Osteocyte (in vitro differentiated cells): ENCODE measurements at regions not wholly inside any gene's neighbourhood (a gene's known extent, or its start where the extent isn't known, plus 50 kb on each side); places are given as distances from the start of the nearest gene placed in this dataset.

Experiments
- DNase-seq: peaks from one replicate; pipeline ENCODE4 v3.0.0; 2021; ENCODE audit warnings: mixed read lengths; ENCODE audit not compliant: unreplicated experiment; ENCODE audit errors: extremely low spot score
- H3K27ac Mint-ChIP-seq: one replicate; pipeline ENCODE4 v1.8.0; 2021; ENCODE audit warnings: mild to moderate bottlenecking, mixed read lengths; ENCODE audit not compliant: unreplicated experiment
- H3K27me3 Mint-ChIP-seq: one replicate; pipeline ENCODE4 v1.8.0; 2021; ENCODE audit warnings: mixed read lengths; ENCODE audit not compliant: unreplicated experiment
- H3K36me3 Mint-ChIP-seq: one replicate; pipeline ENCODE4 v1.8.0; 2021; ENCODE audit warnings: mixed read lengths; ENCODE audit not compliant: unreplicated experiment
- H3K4me1 Mint-ChIP-seq: one replicate; pipeline ENCODE4 v1.8.0; 2021; ENCODE audit warnings: mixed read lengths; ENCODE audit not compliant: unreplicated experiment
- H3K4me3 Mint-ChIP-seq: one replicate; pipeline ENCODE4 v1.8.0; 2021; ENCODE audit warnings: mild to moderate bottlenecking, moderate library complexity, mixed read lengths; ENCODE audit not compliant: unreplicated experiment
- H3K9me3 Mint-ChIP-seq: one replicate; pipeline ENCODE4 v1.8.0; 2021; ENCODE audit warnings: mixed read lengths; ENCODE audit not compliant: unreplicated experiment
- TF ChIP-seq, protein P1 (sequence below): fragments of 200-600 bp; sonication (generic); IDR thresholded peaks from 2 replicates; pipeline ENCODE4 v1.5.0; 2021; ENCODE audit warnings: antibody characterized with exemption, mild to moderate bottlenecking, moderate library complexity

GRCh38 chr1:30487042-30487441, 236.3 kb downstream of the MATN1 start:
- TF ChIP-seq, protein P1, sequence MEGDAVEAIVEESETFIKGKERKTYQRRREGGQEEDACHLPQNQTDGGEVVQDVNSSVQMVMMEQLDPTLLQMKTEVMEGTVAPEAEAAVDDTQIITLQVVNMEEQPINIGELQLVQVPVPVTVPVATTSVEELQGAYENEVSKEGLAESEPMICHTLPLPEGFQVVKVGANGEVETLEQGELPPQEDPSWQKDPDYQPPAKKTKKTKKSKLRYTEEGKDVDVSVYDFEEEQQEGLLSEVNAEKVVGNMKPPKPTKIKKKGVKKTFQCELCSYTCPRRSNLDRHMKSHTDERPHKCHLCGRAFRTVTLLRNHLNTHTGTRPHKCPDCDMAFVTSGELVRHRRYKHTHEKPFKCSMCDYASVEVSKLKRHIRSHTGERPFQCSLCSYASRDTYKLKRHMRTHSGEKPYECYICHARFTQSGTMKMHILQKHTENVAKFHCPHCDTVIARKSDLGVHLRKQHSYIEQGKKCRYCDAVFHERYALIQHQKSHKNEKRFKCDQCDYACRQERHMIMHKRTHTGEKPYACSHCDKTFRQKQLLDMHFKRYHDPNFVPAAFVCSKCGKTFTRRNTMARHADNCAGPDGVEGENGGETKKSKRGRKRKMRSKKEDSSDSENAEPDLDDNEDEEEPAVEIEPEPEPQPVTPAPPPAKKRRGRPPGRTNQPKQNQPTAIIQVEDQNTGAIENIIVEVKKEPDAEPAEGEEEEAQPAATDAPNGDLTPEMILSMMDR: no peak
- H3K27ac Mint-ChIP-seq: no peak overlapping the region
- H3K27me3 Mint-ChIP-seq: no peaks in the 10 kb centered on the region
- DNase-seq: no peak
- H3K4me1 Mint-ChIP-seq: no peaks in the 10 kb centered on the region
- no peaks in the 10 kb centered on the region for H3K36me3 Mint-ChIP-seq
- H3K4me3 Mint-ChIP-seq: no peak overlapping the region
- peaks cover 10% of the 10 kb centered on the region for H3K9me3 Mint-ChIP-seq

DNA sequence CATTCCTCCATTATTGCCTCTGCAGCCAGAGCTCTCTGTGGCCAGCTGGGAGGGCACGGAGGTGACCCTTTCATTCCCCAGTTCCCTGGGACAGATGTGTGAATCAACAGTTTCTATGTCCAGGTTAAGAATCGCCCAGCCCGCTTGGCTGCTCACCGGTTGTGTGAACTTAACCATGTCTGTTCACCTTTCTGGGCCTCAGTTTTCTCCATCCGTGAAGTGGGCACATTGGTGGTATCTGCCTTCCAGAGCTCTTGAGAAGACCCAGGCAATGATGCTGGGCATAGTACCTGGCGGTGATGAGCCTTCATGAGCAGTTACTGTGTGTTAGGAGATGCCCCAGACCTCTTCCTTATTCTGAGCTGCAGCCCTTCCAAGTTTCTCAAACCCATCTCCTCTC, 238.3 kb downstream of the MATN1 start:
- TF ChIP-seq, protein P1: no peak
- DNase-seq: no peak
- Mint-ChIP-seq H3K9me3 (peaks cover 14% of the 10 kb centered on the region), H3K27ac (no peak overlapping the region), H3K4me1 (no peaks in the 10 kb centered on the region), H3K27me3 (no peaks in the 10 kb centered on the region), H3K4me3 (no peak overlapping the region), H3K36me3 (no peaks in the 10 kb centered on the region)

- DNase-seq: no peak
- Mint-ChIP-seq H3K36me3 (no peaks in the 10 kb centered on the region), H3K9me3 (peaks cover 17% of the 10 kb centered on the region), H3K27ac (no peak overlapping the region), H3K4me1 (no peaks in the 10 kb centered on the region), H3K4me3 (no peak overlapping the region), H3K27me3 (no peaks in the 10 kb centered on the region)
- TF ChIP-seq, protein P1: no peak
These were observed 238.7 kb downstream of the MATN1 start for GRCh38 chr1:30484668-30485067.

DNA sequence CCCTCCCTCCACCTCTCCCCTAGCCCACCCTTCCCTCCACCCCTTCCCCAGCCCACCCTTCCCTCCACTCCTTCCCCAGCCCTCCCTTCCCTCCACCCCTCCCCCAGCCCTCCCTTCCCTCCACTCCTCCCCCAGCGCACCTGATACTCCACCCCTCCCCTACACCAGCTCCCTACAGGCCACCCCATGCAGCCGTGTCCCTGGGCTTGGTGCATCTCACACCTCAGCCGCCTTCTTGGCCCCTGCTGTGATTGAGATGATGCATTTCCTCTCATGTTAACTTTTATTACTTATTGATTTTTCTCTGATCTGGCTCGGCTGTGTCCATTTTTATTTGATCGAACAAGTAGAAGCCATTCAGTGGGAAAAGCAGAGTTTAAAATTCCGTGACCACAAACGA, 243.8 kb downstream of the MATN1 start:
- TF ChIP-seq, protein P1: no peak
- H3K4me1 Mint-ChIP-seq: no peaks in the 10 kb centered on the region
- H3K9me3 Mint-ChIP-seq: peaks cover 13% of the 10 kb centered on the region
- H3K36me3 Mint-ChIP-seq: no peaks in the 10 kb centered on the region
- H3K27ac Mint-ChIP-seq: no peak overlapping the region
- no peak overlapping the region for H3K4me3 Mint-ChIP-seq
- DNase-seq: no peak
- no peaks in the 10 kb centered on the region for H3K27me3 Mint-ChIP-seq

DNA sequence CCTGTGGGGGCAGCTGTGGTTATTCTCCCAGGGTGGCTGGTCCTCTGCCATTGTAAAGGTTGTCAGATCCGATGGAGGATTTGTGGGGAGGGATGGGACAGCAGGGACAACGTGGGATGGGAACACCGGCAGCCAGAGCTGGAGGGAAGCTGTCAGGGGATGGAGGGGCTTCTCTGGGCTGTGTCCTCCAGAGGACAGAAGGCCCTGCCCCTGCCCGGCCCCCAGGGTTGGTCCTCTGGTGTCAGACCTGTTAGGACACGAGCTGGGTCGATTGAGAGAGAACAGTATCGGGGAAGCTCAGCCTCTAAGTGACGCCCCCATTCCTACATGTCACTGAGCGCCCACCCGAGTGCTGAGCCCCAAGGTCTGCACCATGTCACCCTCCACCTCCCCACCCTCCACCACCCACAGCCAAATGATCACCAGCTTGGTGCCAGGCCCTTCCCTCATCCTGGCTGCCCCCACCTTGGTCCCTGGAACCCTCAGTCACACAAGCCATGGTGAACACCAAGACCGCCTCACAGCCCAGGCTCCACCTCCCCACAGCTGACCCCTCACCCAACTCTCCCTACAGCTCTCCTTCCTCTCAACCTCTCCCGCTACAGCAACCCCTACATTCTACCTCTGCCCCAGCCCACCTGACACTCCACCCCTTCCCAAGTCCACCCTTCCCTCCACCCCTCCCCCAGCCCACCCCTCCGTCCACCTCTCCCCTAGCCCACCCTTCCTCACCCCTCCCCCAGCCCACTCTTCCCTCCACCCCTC, 244.4 kb downstream of the MATN1 start:
- H3K27ac Mint-ChIP-seq: no peak overlapping the region
- peaks cover 11% of the 10 kb centered on the region for H3K9me3 Mint-ChIP-seq
- DNase-seq: peak; percentile 70
- no peak overlapping the region for H3K4me3 Mint-ChIP-seq
- H3K4me1 Mint-ChIP-seq: no peaks in the 10 kb centered on the region
- TF ChIP-seq, protein P1: no peak
- H3K36me3 Mint-ChIP-seq: no peaks in the 10 kb centered on the region
- no peaks in the 10 kb centered on the region for H3K27me3 Mint-ChIP-seq
